GM12864 (cell line): ENCODE measurements at regions not wholly inside any gene's neighbourhood (a gene's known extent, or its start where the extent isn't known, plus 50 kb on each side); places are given as distances from the start of the nearest gene placed in this dataset.
"Not testable (repeated sequence)": the region's sequence is repeated elsewhere in the genome, so short reads cannot be mapped to it uniquely, and the experiment has no call there.

Experiments used
- DNase-seq: peaks from one replicate; pipeline ENCODE4 v3.0.0-alpha.2; 2011; ENCODE audit warnings: low read depth
- H3K4me3 ChIP-seq: 2 replicates; pipeline ENCODE4 v1.5.1; 2011; ENCODE audit warnings: mild to moderate bottlenecking, low read depth, low read length, control low read depth
- CTCF ChIP-seq: IDR thresholded peaks from 2 replicates; pipeline ENCODE4 v1.5.1; 2011; ENCODE audit warnings: low read depth, mild to moderate bottlenecking, moderate library complexity, low read length, control low read depth, inconsistent platforms; ENCODE audit errors: missing control alignments

- no peak for TF ChIP-seq CTCF
Observed at GRCh38 chr11:116678887-116679286, 93.9 kb downstream of the BUD13 start.

GRCh38 chr11:116667318-116667717 lies 105.5 kb downstream of the BUD13 start:
- not testable (repeated sequence) for DNase-seq, H3K4me3 ChIP-seq

More at GRCh38 chr11:116678887-116679286, 93.9 kb downstream of the BUD13 start:
- H3K4me3 ChIP-seq, result no peak overlapping the region
- no peak for DNase-seq

- DNase-seq, H3K4me3 ChIP-seq: not testable (repeated sequence)
Observed at GRCh38 chr11:116666673-116667249, 106.0 kb downstream of the BUD13 start.

- TF ChIP-seq CTCF, result no peak
- H3K4me3 ChIP-seq, result no peak overlapping the region
- no peak for DNase-seq
Observed at GRCh38 chr11:116665523-116665922, 107.3 kb downstream of the BUD13 start.

GRCh38 chr11:116661056-116661455 lies 111.7 kb downstream of the BUD13 start:
- DNase-seq, result no peak
- no peak for TF ChIP-seq CTCF
- no peak overlapping the region for H3K4me3 ChIP-seq

- no peak for TF ChIP-seq CTCF
- H3K4me3 ChIP-seq, result no peak overlapping the region
- no peak for DNase-seq
Observed at GRCh38 chr11:116660011-116660410, 112.8 kb downstream of the BUD13 start.

GRCh38 chr11:116658876-116659535 lies 113.8 kb downstream of the BUD13 start:
- H3K4me3 ChIP-seq, result no peak overlapping the region
- no peak for TF ChIP-seq CTCF
- DNase-seq, result no peak

- no peak for DNase-seq
- TF ChIP-seq CTCF, result no peak
- no peak overlapping the region for H3K4me3 ChIP-seq
Observed at GRCh38 chr11:116657842-116658825, 114.7 kb downstream of the BUD13 start.
